Glutamatergic neuron (in vitro differentiated cells): ENCODE measurements at regions not wholly inside any gene's neighbourhood (a gene's known extent, or its start where the extent isn't known, plus 50 kb on each side); places are given as distances from the start of the nearest gene placed in this dataset.

ENCODE experiments used
- DNase-seq: peaks from one replicate; pipeline ENCODE4 v3.0.0; 2022
- H3K27ac Mint-ChIP-seq: one replicate; pipeline ENCODE4 v1.8.0; 2020; ENCODE audit warnings: mild to moderate bottlenecking, mixed read lengths, inconsistent platforms; ENCODE audit not compliant: unreplicated experiment
- H3K27me3 Mint-ChIP-seq: one replicate; pipeline ENCODE4 v1.8.0; 2020; ENCODE audit warnings: mild to moderate bottlenecking, moderate library complexity, mixed read lengths, inconsistent platforms; ENCODE audit not compliant: unreplicated experiment
- H3K36me3 Mint-ChIP-seq: one replicate; pipeline ENCODE4 v1.8.0; 2020; ENCODE audit warnings: mild to moderate bottlenecking, mixed read lengths, inconsistent platforms; ENCODE audit not compliant: unreplicated experiment
- H3K4me1 Mint-ChIP-seq: one replicate; pipeline ENCODE4 v1.8.0; 2020; ENCODE audit warnings: mild to moderate bottlenecking, low read depth, mixed read lengths, inconsistent platforms; ENCODE audit not compliant: unreplicated experiment
- H3K4me3 Mint-ChIP-seq: one replicate; pipeline ENCODE4 v1.8.0; 2020; ENCODE audit warnings: mild to moderate bottlenecking, mixed read lengths, inconsistent platforms; ENCODE audit not compliant: unreplicated experiment
- H3K9me3 Mint-ChIP-seq: one replicate; pipeline ENCODE4 v1.8.0; 2020; ENCODE audit warnings: mild to moderate bottlenecking, moderate library complexity, mixed read lengths, inconsistent platforms; ENCODE audit not compliant: unreplicated experiment
- TF ChIP-seq, protein P1 (sequence below): fragments of 200-600 bp; sonication (generic); IDR thresholded peaks from one replicate; pipeline ENCODE4 v1.5.0; 2021; ENCODE audit not compliant: partially characterized antibody, unreplicated experiment

DNA sequence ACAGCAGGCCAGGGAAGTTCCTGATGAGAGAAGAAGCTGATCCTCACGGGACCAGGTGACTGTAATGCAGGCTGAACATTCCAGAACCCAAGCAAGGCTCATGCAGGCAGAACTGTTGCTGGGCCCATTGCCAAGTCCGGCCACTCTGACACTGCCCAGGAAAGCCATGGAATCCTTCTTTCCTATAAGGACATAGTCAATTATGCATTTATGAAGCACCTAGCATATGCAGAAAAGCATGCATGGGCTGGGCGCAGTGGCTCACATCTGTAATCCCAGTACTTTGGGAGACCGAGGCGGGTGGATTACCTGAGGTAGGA, 83.7 kb upstream of the SLC1A3 start:
- TF ChIP-seq, protein P1, sequence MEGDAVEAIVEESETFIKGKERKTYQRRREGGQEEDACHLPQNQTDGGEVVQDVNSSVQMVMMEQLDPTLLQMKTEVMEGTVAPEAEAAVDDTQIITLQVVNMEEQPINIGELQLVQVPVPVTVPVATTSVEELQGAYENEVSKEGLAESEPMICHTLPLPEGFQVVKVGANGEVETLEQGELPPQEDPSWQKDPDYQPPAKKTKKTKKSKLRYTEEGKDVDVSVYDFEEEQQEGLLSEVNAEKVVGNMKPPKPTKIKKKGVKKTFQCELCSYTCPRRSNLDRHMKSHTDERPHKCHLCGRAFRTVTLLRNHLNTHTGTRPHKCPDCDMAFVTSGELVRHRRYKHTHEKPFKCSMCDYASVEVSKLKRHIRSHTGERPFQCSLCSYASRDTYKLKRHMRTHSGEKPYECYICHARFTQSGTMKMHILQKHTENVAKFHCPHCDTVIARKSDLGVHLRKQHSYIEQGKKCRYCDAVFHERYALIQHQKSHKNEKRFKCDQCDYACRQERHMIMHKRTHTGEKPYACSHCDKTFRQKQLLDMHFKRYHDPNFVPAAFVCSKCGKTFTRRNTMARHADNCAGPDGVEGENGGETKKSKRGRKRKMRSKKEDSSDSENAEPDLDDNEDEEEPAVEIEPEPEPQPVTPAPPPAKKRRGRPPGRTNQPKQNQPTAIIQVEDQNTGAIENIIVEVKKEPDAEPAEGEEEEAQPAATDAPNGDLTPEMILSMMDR = no peak
- Mint-ChIP-seq H3K27me3 (no peaks in the 10 kb centered on the region), H3K27ac (no peak overlapping the region), H3K4me1 (no peaks in the 10 kb centered on the region), H3K36me3 (no peaks in the 10 kb centered on the region), H3K4me3 (no peak overlapping the region), H3K9me3 (no peaks in the 10 kb centered on the region)
- DNase-seq = no peak

DNA sequence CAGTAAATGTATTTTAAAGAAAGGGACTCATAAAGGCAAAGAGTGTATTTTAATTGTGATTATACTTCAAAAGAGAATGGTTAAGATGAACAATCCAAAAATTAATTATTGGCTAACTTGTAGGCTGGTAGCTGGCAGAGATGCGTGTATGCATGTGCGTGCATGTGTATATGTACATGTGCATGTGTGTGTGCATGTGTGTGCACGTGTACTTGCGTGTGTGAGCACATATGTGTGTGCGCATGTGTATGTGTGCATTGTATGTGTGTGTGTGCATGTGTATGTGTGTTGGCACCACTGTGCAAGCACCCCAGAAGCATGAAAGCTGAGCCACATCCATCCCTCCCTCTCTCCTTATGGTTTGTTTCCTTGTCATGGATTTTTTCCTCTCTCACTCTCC, 83.0 kb upstream of the SLC1A3 start:
- no peaks in the 10 kb centered on the region for H3K9me3 Mint-ChIP-seq
- no peaks in the 10 kb centered on the region for H3K4me1 Mint-ChIP-seq
- no peak overlapping the region for H3K4me3 Mint-ChIP-seq
- H3K27ac Mint-ChIP-seq = peak overlapping the region; percentile 13
- no peaks in the 10 kb centered on the region for H3K36me3 Mint-ChIP-seq
- TF ChIP-seq, protein P1 = no peak
- no peaks in the 10 kb centered on the region for H3K27me3 Mint-ChIP-seq
- no peak for DNase-seq

DNA sequence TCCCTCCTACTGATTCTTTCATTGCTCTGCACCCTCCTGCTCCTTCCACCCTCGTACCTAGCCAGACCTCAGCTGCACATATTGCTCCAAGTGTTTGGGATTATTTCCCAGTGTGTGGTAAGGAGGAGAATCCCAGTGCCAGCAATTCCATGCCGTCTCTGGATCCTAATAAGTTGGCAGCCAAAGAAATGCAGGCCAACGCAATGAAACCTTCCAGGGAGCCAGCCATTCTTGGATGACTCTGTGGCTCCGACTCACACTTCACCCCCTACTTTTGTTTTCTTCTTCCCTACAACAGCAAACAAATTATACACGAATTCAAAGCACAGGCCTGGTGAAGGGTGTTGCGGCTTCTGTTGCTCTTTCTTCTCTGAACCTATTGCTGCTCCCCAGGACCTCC, 82.5 kb upstream of the SLC1A3 start:
- H3K4me1 Mint-ChIP-seq = no peaks in the 10 kb centered on the region
- H3K36me3 Mint-ChIP-seq = no peaks in the 10 kb centered on the region
- H3K9me3 Mint-ChIP-seq = no peaks in the 10 kb centered on the region
- TF ChIP-seq, protein P1 = no peak
- DNase-seq = no peak
- no peaks in the 10 kb centered on the region for H3K27me3 Mint-ChIP-seq
- no peak overlapping the region for H3K4me3 Mint-ChIP-seq
- peak overlapping the region; percentile 13 for H3K27ac Mint-ChIP-seq

DNA sequence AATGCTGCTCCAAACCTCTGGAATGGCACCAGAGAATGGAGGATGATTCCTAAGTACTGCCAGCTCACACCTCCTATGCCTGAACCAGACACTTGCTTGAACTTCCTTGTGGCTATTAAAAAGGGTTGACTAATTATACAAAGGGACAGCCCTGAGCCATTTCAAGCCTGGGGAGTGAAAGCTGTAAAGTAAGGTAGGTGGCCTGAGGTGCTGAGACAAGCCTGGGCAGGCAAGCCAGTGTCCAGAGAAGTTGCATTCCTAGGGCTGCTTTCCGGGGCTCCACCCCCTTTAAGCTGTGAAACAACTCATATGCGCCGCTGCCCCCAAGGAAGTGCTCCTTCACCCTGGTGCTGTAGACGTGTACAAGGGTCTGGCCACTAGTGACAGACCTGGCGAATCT, 79.9 kb upstream of the SLC1A3 start:
- H3K4me1 Mint-ChIP-seq = no peaks in the 10 kb centered on the region
- TF ChIP-seq, protein P1 = no peak
- no peaks in the 10 kb centered on the region for H3K36me3 Mint-ChIP-seq
- H3K4me3 Mint-ChIP-seq = no peak overlapping the region
- DNase-seq = no peak
- H3K9me3 Mint-ChIP-seq = no peaks in the 10 kb centered on the region
- no peak overlapping the region for H3K27ac Mint-ChIP-seq
- no peaks in the 10 kb centered on the region for H3K27me3 Mint-ChIP-seq

DNA sequence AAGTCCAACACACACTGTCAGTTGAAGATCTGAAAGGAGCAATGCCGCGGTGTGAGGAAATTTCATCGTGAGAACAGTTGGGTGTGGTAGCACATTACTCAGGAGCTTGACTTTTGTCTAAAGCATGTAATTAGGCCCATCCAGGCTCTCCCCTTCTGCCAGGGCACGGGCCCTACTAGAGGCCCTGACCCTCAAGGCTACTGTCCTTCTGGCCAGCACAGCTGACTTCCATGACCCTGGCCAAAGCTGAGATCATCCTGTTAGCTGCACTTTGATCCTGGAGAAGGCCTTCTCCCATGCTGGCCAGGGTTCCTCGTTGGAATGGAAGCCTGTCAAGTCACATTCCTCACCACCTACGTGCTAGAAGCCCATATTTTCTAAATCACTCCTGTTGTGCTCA, 77.8 kb upstream of the SLC1A3 start:
- H3K4me1 Mint-ChIP-seq = no peaks in the 10 kb centered on the region
- no peaks in the 10 kb centered on the region for H3K9me3 Mint-ChIP-seq
- H3K27ac Mint-ChIP-seq = no peak overlapping the region
- H3K4me3 Mint-ChIP-seq = no peak overlapping the region
- no peaks in the 10 kb centered on the region for H3K27me3 Mint-ChIP-seq
- H3K36me3 Mint-ChIP-seq = no peaks in the 10 kb centered on the region
- TF ChIP-seq, protein P1 = no peak
- no peak for DNase-seq
